ENCODE measurements at regions not wholly inside any gene's neighbourhood (a gene's known extent, or its start where the extent isn't known, plus 50 kb on each side); places are given as distances from the start of the nearest gene placed in this dataset.

DNA sequence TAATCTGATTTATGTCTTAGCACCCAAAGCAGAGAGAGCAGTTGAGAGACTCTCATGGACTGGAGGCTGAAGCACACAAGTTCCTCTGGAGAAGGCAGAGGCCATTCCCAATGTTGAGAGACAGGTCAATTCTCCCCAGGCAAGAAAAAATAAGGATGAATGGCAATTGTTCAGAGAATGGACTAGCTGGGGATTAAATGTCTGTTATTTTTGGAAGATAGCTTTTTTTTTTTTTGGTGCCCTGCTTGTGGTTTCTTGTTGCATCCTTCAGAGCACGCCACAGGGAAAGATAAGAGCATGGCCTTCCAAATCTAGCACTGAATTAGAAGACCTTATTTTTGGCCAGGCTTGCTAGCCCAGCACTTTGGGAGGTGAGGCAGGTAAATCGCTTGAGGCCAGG lies 65.6 kb upstream of the ERRFI1 start:
- TF ChIP-seq, protein P1, sequence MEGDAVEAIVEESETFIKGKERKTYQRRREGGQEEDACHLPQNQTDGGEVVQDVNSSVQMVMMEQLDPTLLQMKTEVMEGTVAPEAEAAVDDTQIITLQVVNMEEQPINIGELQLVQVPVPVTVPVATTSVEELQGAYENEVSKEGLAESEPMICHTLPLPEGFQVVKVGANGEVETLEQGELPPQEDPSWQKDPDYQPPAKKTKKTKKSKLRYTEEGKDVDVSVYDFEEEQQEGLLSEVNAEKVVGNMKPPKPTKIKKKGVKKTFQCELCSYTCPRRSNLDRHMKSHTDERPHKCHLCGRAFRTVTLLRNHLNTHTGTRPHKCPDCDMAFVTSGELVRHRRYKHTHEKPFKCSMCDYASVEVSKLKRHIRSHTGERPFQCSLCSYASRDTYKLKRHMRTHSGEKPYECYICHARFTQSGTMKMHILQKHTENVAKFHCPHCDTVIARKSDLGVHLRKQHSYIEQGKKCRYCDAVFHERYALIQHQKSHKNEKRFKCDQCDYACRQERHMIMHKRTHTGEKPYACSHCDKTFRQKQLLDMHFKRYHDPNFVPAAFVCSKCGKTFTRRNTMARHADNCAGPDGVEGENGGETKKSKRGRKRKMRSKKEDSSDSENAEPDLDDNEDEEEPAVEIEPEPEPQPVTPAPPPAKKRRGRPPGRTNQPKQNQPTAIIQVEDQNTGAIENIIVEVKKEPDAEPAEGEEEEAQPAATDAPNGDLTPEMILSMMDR (IDR thresholded peaks at IDR 0.05), result no peak
- no peak for TF ChIP-seq POLR2A (IDR thresholded peaks at IDR 0.05)
